Astrocyte (in vitro differentiated cells and primary cell): ENCODE measurements at regions not wholly inside any gene's neighbourhood (a gene's known extent, or its start where the extent isn't known, plus 50 kb on each side); places are given as distances from the start of the nearest gene placed in this dataset.

ENCODE experiments used
- DNase-seq: peaks from one replicate; pipeline ENCODE4 v3.0.0-alpha.2; 2010; ENCODE audit warnings: low read depth
- FAIRE-seq: peaks from 2 replicates; lab custom pipeline; 2011; peaks lifted over from hg19 to GRCh38; lab: Jason Lieb, UNC
- H2AFZ ChIP-seq: 2 replicates; pipeline ENCODE4 v1.6.0; 2012; ENCODE audit warnings: low read depth, low read length, inconsistent platforms
- H3K27ac ChIP-seq: 2 replicates; pipeline ENCODE4 v1.5.1; 2011; ENCODE audit warnings: low read depth, low read length, inconsistent platforms
- H3K27me3 ChIP-seq: 2 replicates; pipeline ENCODE4 v1.6.0; 2011; ENCODE audit warnings: low read length, inconsistent platforms; ENCODE audit not compliant: insufficient read depth
- H3K36me3 ChIP-seq: 2 replicates; pipeline ENCODE4 v1.5.1; 2011; ENCODE audit warnings: low read length, inconsistent platforms; ENCODE audit not compliant: insufficient read depth
- H3K4me1 ChIP-seq: 2 replicates; pipeline ENCODE4 v1.5.1; 2011; ENCODE audit warnings: low read length, inconsistent platforms; ENCODE audit not compliant: insufficient read depth
- H3K4me2 ChIP-seq: 2 replicates; pipeline ENCODE4 v1.6.0; 2012; ENCODE audit warnings: low read length, inconsistent platforms
- H3K4me3 ChIP-seq: 2 replicates; pipeline ENCODE4 v1.5.1; 2011; ENCODE audit warnings: low read depth, mild to moderate bottlenecking, low read length, inconsistent platforms; ENCODE audit not compliant: insufficient read depth
- H3K79me2 ChIP-seq: 2 replicates; pipeline ENCODE4 v1.6.0; 2012; ENCODE audit warnings: mild to moderate bottlenecking, low read length, inconsistent platforms; ENCODE audit not compliant: insufficient read depth
- H3K9ac ChIP-seq: 2 replicates; pipeline ENCODE4 v1.6.0; 2012; ENCODE audit warnings: mild to moderate bottlenecking, low read length, inconsistent platforms
- H3K9me3 ChIP-seq: 2 replicates; pipeline ENCODE4 v1.5.1; 2012; ENCODE audit warnings: low read depth, mild to moderate bottlenecking, low read length, inconsistent platforms; ENCODE audit not compliant: insufficient read depth
- H4K20me1 ChIP-seq: 2 replicates; pipeline ENCODE4 v1.6.0; 2012; ENCODE audit warnings: low read length, inconsistent platforms; ENCODE audit not compliant: insufficient read depth
- H3K27ac Mint-ChIP-seq: one replicate; pipeline ENCODE4 v1.8.0; 2021; ENCODE audit warnings: mild to moderate bottlenecking, mixed read lengths; ENCODE audit not compliant: unreplicated experiment
- H3K27me3 Mint-ChIP-seq: one replicate; pipeline ENCODE4 v1.8.0; 2021; ENCODE audit warnings: low read depth, mixed read lengths; ENCODE audit not compliant: unreplicated experiment
- H3K36me3 Mint-ChIP-seq: one replicate; pipeline ENCODE4 v1.8.0; 2021; ENCODE audit warnings: low read depth, mixed read lengths; ENCODE audit not compliant: unreplicated experiment
- H3K4me1 Mint-ChIP-seq: one replicate; pipeline ENCODE4 v1.8.0; 2021; ENCODE audit warnings: low read depth, mixed read lengths; ENCODE audit not compliant: unreplicated experiment
- H3K4me3 Mint-ChIP-seq: one replicate; pipeline ENCODE4 v1.8.0; 2021; ENCODE audit warnings: mild to moderate bottlenecking, moderate library complexity, mixed read lengths; ENCODE audit not compliant: unreplicated experiment
- H3K9me3 Mint-ChIP-seq: one replicate; pipeline ENCODE4 v1.8.0; 2021; ENCODE audit warnings: mild to moderate bottlenecking, mixed read lengths; ENCODE audit not compliant: unreplicated experiment
- CTCF ChIP-seq: IDR thresholded peaks from 2 replicates; pipeline ENCODE4 v1.5.1; 2011; ENCODE audit warnings: low read depth, mild to moderate bottlenecking, inconsistent platforms, low read length, moderate library complexity; ENCODE audit not compliant: insufficient read depth
- EZH2 ChIP-seq: IDR thresholded peaks from 2 replicates; pipeline ENCODE4 v1.6.1; 2012; ENCODE audit warnings: mild to moderate bottlenecking, low read length, inconsistent platforms; ENCODE audit not compliant: insufficient read depth

DNA sequence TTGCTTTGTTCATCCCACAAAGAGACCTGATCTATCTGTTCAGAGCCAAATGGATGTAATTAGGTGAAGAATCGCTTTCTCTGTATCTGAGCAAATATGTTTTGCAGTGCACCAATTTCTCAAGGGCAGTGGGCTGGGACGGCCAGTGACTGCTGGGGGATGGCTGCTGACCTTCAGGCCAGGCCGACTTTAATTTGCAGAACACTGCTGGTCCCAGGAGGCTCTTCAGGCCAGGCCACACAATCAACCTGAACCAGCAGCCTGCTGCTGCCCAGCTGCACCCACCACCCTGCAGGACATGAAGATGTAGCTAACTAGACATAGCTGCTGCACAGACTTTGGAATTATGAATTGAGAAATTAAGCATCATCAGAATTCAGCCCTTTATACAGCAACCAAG is 194.4 kb upstream of the ONECUT1 start:
- no peaks in the 10 kb centered on the region for H3K27me3 ChIP-seq
- no peaks in the 10 kb centered on the region for H3K36me3 ChIP-seq
- H3K4me2 ChIP-seq, result no peak overlapping the region
- no peaks in the 10 kb centered on the region for H4K20me1 ChIP-seq
- H3K9me3 ChIP-seq, result no peaks in the 10 kb centered on the region
- no peak overlapping the region for H3K9ac ChIP-seq
- H2AFZ ChIP-seq, result no peak overlapping the region
- H3K4me1 ChIP-seq, result no peaks in the 10 kb centered on the region
- Mint-ChIP-seq H3K27ac (no peak overlapping the region), H3K4me1 (no peaks in the 10 kb centered on the region), H3K36me3 (no peaks in the 10 kb centered on the region), H3K4me3 (no peak overlapping the region), H3K27me3 (peaks cover 5% of the 10 kb centered on the region), H3K9me3 (no peaks in the 10 kb centered on the region)
- DNase-seq, result no peak
- H3K27ac ChIP-seq, result no peak overlapping the region
- H3K4me3 ChIP-seq, result no peak overlapping the region
- no peak for TF ChIP-seq EZH2
- TF ChIP-seq CTCF, result no peak
- no peak for FAIRE-seq
- H3K79me2 ChIP-seq, result no peaks in the 10 kb centered on the region

- Histone ChIP-seq H3K27me3 (no peaks in the 10 kb centered on the region), H3K36me3 (no peaks in the 10 kb centered on the region), H3K4me2 (no peak overlapping the region), H3K79me2 (no peaks in the 10 kb centered on the region), H2AFZ (no peak overlapping the region), H3K4me3 (no peak overlapping the region), H3K27ac (no peak overlapping the region), H4K20me1 (no peaks in the 10 kb centered on the region), H3K9me3 (no peaks in the 10 kb centered on the region), H3K9ac (no peak overlapping the region), H3K4me1 (no peaks in the 10 kb centered on the region)
- peaks cover 7% of the 10 kb centered on the region for H3K27me3 Mint-ChIP-seq
- no peak overlapping the region for H3K4me3 Mint-ChIP-seq
- no peaks in the 10 kb centered on the region for H3K4me1 Mint-ChIP-seq
- DNase-seq (no peak), FAIRE-seq (no peak)
- H3K36me3 Mint-ChIP-seq, result no peaks in the 10 kb centered on the region
- no peak overlapping the region for H3K27ac Mint-ChIP-seq
- H3K9me3 Mint-ChIP-seq, result no peaks in the 10 kb centered on the region
- no peak for TF ChIP-seq CTCF
- no peak for TF ChIP-seq EZH2
Measured at GRCh38 chr15:52980446-52980845, 190.3 kb upstream of the ONECUT1 start.

GRCh38 chr15:52976516-52977075 is 186.5 kb upstream of the ONECUT1 start:
- Mint-ChIP-seq H3K9me3 (no peaks in the 10 kb centered on the region), H3K27me3 (peaks cover 13% of the 10 kb centered on the region), H3K36me3 (no peaks in the 10 kb centered on the region), H3K4me3 (no peak overlapping the region), H3K27ac (no peak overlapping the region), H3K4me1 (no peaks in the 10 kb centered on the region)
- H3K4me2 ChIP-seq, result no peak overlapping the region
- DNase-seq, result no peak
- H3K79me2 ChIP-seq, result no peaks in the 10 kb centered on the region
- no peak for TF ChIP-seq CTCF
- no peak for TF ChIP-seq EZH2
- no peaks in the 10 kb centered on the region for H4K20me1 ChIP-seq
- no peaks in the 10 kb centered on the region for H3K9me3 ChIP-seq
- no peaks in the 10 kb centered on the region for H3K27me3 ChIP-seq
- no peak overlapping the region for H3K9ac ChIP-seq
- no peaks in the 10 kb centered on the region for H3K36me3 ChIP-seq
- H3K4me3 ChIP-seq, result no peak overlapping the region
- H3K4me1 ChIP-seq, result no peaks in the 10 kb centered on the region
- FAIRE-seq, result no peak
- H3K27ac ChIP-seq, result no peak overlapping the region
- no peak overlapping the region for H2AFZ ChIP-seq
